Esophagus muscularis mucosa (tissue), 4 donors: ENCODE measurements at regions not wholly inside any gene's neighbourhood (a gene's known extent, or its start where the extent isn't known, plus 50 kb on each side); places are given as distances from the start of the nearest gene placed in this dataset.

ENCODE experiments used
- CTCF ChIP-seq, 3 experiments: fragments of 200-600 bp in 2 of 3; fragments of 450-650 bp in 1 of 3; sonication (generic) in 2 of 3; IDR thresholded peaks; one replicate each; pipeline ENCODE4 v1.5.1; 2017 to 2019; ENCODE audit warnings: antibody characterized with exemption in 3 of 3, mild to moderate bottlenecking in 2 of 3, moderate library complexity in 1 of 3
- EP300 ChIP-seq: sonication (generic); formaldehyde crosslinking; IDR thresholded peaks from one replicate; pipeline ENCODE4 v1.6.1; 2017; ENCODE audit warnings: antibody characterized with exemption
- POLR2A ChIP-seq: fragments of 450-650 bp; IDR thresholded peaks from one replicate; pipeline ENCODE4 v1.6.1; 2017; ENCODE audit warnings: antibody characterized with exemption, moderate library complexity, mild to moderate bottlenecking, low read depth
- POLR2AphosphoS5 ChIP-seq, 2 donors: sonication (generic); formaldehyde crosslinking; IDR thresholded peaks; one replicate each; pipeline ENCODE4 v1.6.1; 2017; ENCODE audit warnings: antibody characterized with exemption in 2 of 2

- TF ChIP-seq CTCF (IDR thresholded peaks at IDR 0.05) (no peak), POLR2A (no peak), POLR2AphosphoS5 (IDR thresholded peaks at IDR 0.05) (no peak), EP300 (no peak)
These were observed 205.9 kb downstream of the ACKR3 start for GRCh38 chr2:236775511-236775910.
